ENCODE measurements at regions not wholly inside any gene's neighbourhood (a gene's known extent, or its start where the extent isn't known, plus 50 kb on each side); places are given as distances from the start of the nearest gene placed in this dataset.
A peak's percentile ranks its signal among the peaks of the same experiment; 100 is the strongest.
"Not testable (repeated sequence)": the region's sequence is repeated elsewhere in the genome, so short reads cannot be mapped to it uniquely, and the experiment has no call there.

DNA sequence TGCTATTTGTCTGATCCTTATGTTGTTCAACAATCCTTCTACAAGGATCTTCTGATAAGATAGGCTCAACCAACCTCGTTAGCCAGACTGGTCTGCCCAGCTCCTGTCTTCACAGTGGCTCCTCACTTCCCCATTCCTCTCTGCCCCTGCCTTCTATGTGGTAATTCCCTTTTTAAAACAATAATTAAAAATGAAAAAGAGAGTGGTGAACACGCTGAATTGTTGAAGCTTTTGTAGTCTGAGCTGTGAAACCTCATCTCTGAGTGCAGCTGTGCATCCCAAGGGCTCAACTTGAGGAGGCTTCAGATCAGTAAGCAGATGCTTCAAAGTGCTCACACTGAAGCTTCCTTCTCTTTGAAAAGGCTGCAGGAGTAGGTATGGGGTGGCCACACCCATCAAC, 70.7 kb upstream of the JUN start:
- no peak for TF ChIP-seq CTCF (IDR thresholded peaks at IDR 0.05; ENCODE audit: extremely low read depth, insufficient read depth, missing control alignments)
- DNase-seq (ENCODE audit: low spot score) = no peak
- in situ Hi-C loops (cut with MboI; ENCODE audit: low pct_unique_long_range_greater_than_20kb, low sequenced_read_pairs, unreplicated experiment) = no loop called here

DNA sequence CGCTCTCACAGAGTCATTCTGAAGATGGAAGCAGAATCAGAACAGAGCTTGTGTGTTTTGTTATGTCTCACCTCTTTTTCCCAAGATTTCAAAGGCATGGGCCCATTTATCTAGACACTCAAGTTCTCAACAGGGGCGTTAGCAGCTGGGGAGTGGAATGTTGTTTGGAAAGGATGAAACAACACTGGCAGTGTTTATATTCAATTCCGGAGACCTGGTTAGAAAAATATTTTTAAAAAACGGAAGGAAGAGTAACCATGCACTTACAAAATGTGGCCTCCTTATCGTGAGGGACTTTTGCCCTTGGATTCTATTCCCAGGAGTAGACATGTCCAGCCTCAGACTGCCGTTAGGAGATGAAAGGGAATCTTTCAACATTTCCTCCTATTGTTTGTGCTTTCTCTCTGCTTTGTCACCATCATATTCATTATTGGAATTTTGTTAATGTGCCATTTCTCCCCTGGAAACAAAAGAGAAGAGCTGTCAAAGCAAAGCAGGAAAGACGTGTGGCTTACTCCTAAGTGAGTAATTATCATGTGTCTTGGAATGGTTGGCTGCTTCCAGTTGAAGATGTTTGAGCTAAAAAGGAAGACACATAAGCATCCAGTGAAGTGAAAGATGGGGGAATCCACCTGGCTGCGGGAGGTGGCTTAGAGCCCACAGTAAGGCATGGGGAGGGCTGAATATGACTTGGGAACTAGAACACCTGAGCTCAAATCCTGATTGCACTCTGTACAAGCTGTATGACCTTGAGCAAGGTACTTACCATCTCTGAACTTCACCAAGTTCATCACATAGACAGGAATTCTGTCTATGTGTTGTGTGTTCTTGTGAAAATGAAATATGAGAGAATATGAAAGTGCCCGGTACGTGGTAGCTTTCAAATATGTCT, 71.7 kb upstream of the JUN start:
- DNase-seq (ENCODE audit: low spot score) = no peak
- in situ Hi-C loops (cut with MboI; ENCODE audit: low pct_unique_long_range_greater_than_20kb, low sequenced_read_pairs, unreplicated experiment) = no loop called here
- TF ChIP-seq CTCF (IDR thresholded peaks at IDR 0.05; ENCODE audit: extremely low read depth, insufficient read depth, missing control alignments) = no peak

DNA sequence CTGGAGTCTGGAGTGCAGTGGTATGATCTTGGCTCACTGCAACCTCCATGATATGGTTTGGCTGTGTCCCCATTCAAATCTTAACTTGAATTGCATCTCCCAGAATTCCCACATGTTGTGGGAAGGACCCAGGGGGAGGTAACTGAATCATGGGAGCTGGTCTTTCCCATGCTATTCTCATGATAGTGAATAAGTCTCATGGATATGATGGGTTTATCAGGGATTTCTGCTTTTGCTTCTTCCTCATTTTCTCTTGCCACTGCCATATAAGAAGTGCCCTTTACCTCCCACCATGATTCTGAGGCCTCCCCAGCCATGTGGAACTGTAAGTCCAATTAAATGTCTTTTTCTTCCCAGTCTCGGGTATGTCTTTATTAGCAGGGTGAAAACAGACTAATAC, 72.4 kb upstream of the JUN start:
- in situ Hi-C loops (cut with MboI; ENCODE audit: low pct_unique_long_range_greater_than_20kb, low sequenced_read_pairs, unreplicated experiment); DNase-seq (ENCODE audit: low spot score): not testable (repeated sequence)

DNA sequence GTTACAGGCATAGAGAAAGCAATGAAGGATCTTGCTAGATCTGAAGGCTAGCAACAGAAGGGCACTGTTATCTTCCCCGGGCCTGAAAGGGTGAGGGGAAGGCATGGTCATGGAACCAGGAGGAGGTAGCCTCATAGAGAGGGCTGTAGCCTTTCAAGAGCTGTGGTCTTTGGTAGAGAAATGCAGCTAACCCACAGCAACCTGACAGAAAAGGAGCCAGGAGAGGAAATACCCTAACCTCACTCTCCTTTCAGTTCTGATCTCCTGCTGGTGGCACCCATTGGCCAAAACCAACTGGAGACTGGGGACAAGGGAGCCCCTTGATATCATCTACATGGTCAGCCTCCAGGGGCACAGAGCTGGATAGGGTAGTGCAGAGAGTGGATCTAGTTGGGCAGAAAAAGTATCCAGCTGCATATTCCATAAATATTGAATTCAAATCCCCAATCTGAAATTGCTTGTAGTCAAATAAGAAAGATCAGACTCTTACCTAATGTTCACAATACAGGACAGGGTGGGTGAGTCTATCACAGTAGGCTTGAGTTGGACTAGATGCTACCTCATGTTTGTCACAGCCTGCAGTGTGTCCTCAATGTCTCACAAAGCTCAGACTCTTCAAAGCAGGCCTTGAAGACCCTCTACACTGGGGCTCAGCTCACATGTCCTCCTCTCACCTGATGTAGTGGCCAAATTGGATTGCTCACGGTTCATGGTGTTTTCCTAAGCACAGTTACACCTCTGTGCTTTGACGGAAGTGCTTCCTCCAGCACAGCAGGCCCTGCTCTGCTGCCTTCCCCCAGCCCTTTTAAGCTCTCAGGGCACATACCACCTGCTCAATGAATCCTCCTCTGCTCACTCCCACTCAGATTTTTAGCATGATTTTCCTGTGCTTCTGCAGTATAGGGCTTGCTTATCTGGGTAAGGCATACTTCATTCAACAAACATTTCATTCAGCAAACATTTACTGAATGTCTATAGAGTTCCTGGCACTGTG, 74.1 kb upstream of the JUN start:
- in situ Hi-C loops (cut with MboI; ENCODE audit: low pct_unique_long_range_greater_than_20kb, low sequenced_read_pairs, unreplicated experiment) = no loop called here
- TF ChIP-seq CTCF (IDR thresholded peaks at IDR 0.05; ENCODE audit: extremely low read depth, insufficient read depth, missing control alignments) = no peak
- peak; percentile 18 for DNase-seq (ENCODE audit: low spot score)

DNA sequence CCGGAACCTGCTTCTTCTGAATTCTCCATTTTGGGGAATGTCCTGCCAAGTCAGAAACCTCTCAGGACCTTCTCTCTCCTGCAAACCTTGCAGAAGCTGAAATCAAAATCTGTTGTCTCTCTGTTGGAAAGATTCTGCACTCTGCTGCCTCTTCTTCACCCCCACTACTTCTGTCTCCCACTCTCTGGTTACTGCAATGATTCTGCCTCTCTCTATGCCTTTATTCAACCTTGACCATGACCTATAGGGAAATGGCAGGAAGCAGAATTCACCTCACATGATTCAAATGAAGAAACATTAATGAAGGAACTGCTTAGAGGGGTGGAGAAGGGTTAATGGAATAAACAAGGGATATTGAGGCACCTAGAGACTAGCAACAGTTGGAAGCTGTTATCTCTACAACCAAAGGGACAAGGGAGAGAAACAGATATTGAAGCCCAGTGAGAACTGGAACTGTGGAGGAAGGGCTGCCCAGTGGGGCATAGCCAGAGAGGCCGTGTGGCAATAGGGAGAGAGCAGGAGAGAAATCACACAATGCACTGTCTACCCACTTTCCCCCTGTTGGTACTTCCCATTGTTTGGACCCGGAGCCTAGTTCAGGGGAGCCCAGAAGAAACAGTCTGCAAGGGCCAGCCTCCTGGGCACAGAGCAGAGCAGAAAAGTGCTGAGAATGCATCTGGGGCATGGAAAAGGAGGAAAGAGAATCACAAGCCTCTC, 76.1 kb upstream of the JUN start:
- in situ Hi-C loops (cut with MboI; ENCODE audit: low pct_unique_long_range_greater_than_20kb, low sequenced_read_pairs, unreplicated experiment) = no loop called here
- TF ChIP-seq CTCF (IDR thresholded peaks at IDR 0.05; ENCODE audit: extremely low read depth, insufficient read depth, missing control alignments) = no peak
- DNase-seq (ENCODE audit: low spot score) = no peak

- no peak for DNase-seq (ENCODE audit: low spot score)
- no peak for TF ChIP-seq CTCF (IDR thresholded peaks at IDR 0.05; ENCODE audit: extremely low read depth, insufficient read depth, missing control alignments)
- in situ Hi-C loops (cut with MboI; ENCODE audit: low pct_unique_long_range_greater_than_20kb, low sequenced_read_pairs, unreplicated experiment) = no loop called here
These were observed 77.2 kb upstream of the JUN start for GRCh38 chr1:58861076-58861475.
